Spleen (tissue), 11 donors: ENCODE measurements at regions not wholly inside any gene's neighbourhood (a gene's known extent, or its start where the extent isn't known, plus 50 kb on each side); places are given as distances from the start of the nearest gene placed in this dataset.
A peak's percentile ranks its signal among the peaks of the same experiment; 100 is the strongest.

Source experiments
- DNase-seq: peaks from one replicate; pipeline ENCODE4 v3.0.0-alpha.2; 2020
- H3K27ac ChIP-seq, 8 donors: fragments of 200-600 bp; sonication (generic) in 7 of 8; 1 replicate in 4 of 8; 2 replicates in 4 of 8; pipeline versions ENCODE4 v1.5.0 to v1.8.0; 2016 to 2021; ENCODE audit warnings: inconsistent platforms in 4 of 8, mild to moderate bottlenecking in 4 of 8, moderate library complexity in 1 of 8
- H3K27me3 ChIP-seq, 7 donors: fragments of 200-600 bp; sonication (generic) in 6 of 7; replicated peaks in 1 of 7; 1 replicate in 4 of 7; 2 replicates in 3 of 7; pipeline versions ENCODE4 v1.5.0 to v1.8.0; 2016 to 2021; ENCODE audit warnings: inconsistent platforms in 3 of 7, mild to moderate bottlenecking in 1 of 7
- H3K36me3 ChIP-seq, 6 donors: fragments of 200-600 bp; sonication (generic) in 5 of 6; 1 replicate in 4 of 6; 2 replicates in 2 of 6; pipeline versions ENCODE4 v1.5.0 to v1.8.0; 2016 to 2021; ENCODE audit warnings: inconsistent platforms in 2 of 6
- H3K4me1 ChIP-seq, 6 donors: fragments of 200-600 bp; sonication (generic) in 5 of 6; 1 replicate in 3 of 6; 2 replicates in 3 of 6; pipeline versions ENCODE4 v1.5.0 to v1.8.0; 2016 to 2021; ENCODE audit warnings: inconsistent platforms in 3 of 6
- H3K4me3 ChIP-seq, 8 donors: fragments of 200-600 bp; sonication (generic) in 7 of 8; 1 replicate in 4 of 8; 2 replicates in 4 of 8; pipeline versions ENCODE4 v1.5.0 to v1.8.0; 2016 to 2021; ENCODE audit warnings: inconsistent platforms in 4 of 8, mild to moderate bottlenecking in 4 of 8, moderate library complexity in 2 of 8
- H3K9me3 ChIP-seq, 8 donors: fragments of 200-600 bp; sonication (generic) in 7 of 8; 1 replicate in 4 of 8; 2 replicates in 4 of 8; pipeline versions ENCODE4 v1.5.0 to v1.8.0; 2016 to 2021; ENCODE audit warnings: inconsistent platforms in 4 of 8
- CTCF ChIP-seq, 11 experiments: fragments of 200-600 bp in 7 of 11; fragments of 450-650 bp in 4 of 11; sonication (generic) in 4 of 11; IDR thresholded peaks in 8 of 11; conservative IDR thresholded peaks in 3 of 11; 1 replicate in 7 of 11; 2 replicates in 4 of 11; pipeline versions ENCODE4 v1.4.0 to v1.8.0; 2016 to 2021; ENCODE audit warnings: antibody characterized with exemption in 11 of 11, inconsistent platforms in 4 of 11, mild to moderate bottlenecking in 1 of 11
- POLR2A ChIP-seq, 3 donors: fragments of 450-650 bp; IDR thresholded peaks; one replicate each; pipeline ENCODE4 v1.5.1; 2017; ENCODE audit warnings: antibody characterized with exemption in 3 of 3, mild to moderate bottlenecking in 1 of 3
- POLR2AphosphoS5 ChIP-seq, 3 donors: sonication (generic); formaldehyde crosslinking; IDR thresholded peaks; one replicate each; pipeline ENCODE4 v1.5.1; 2017; ENCODE audit warnings: antibody characterized with exemption in 3 of 3
- WGBS, 5 donors: extraction: QIAGEN DNeasy Blood & Tissue Kit in 3 of 5; methylation state at CpG; one replicate each; pipeline versions ENCODE4 v1.1.5 to v1.1.7; 2013 to 2018; 5-methylcytosine and 5-hydroxymethylcytosine counted together
- intact Hi-C: fragments of 100-400 bp; cut with DNase I; formaldehyde crosslinking; loops from one replicate; pipeline ENCODE4 v1.15.0; 2023; ENCODE audit warnings: low total_unique reads
- donor health status: healthy with polysubstance abuse.
- donor health status: DM: no; HTN: no; CAD: no; lungs with moderate emphysema.
- donor health status: DM: no; HTN: no; CAD: no.
- donor health status: Bipolar disorder and iron deficiency.
- donor health status: healthy.
- donor health status: DM: no; HTN: no; CAD: no.
- donor health status: DM: yes; HTN: yes; CAD: no.

- intact Hi-C loops = no loop called here
- WGBS, 5 donors = 61 to 86% (median 75%) methylated on average over 4 of the region's 4 CpGs
Observed at GRCh38 chr7:69422574-69422985, 175.7 kb upstream of the AUTS2 start.

GRCh38 chr7:69426705-69427104 is 171.6 kb upstream of the AUTS2 start:
- DNase-seq = peak; percentile 25
- whole genome bisulfite sequencing, 5 donors = 80 to 88% (median 84%) methylated on average over 7 of the region's 7 CpGs
- H3K9me3 ChIP-seq = peaks cover 0 to 8% (median 0%) of the 10 kb centered on the region in 8 donors
- no peak overlapping the region for H3K4me3 ChIP-seq
- H3K27ac ChIP-seq = no peak overlapping the region
- H3K4me1 ChIP-seq = peaks cover 0 to 17% (median 12%) of the 10 kb centered on the region in 6 donors
- H3K36me3 ChIP-seq = no peaks in the 10 kb centered on the region
- intact Hi-C loops = no loop called here
- peaks cover 0 to 28% (median 0%) of the 10 kb centered on the region in 7 donors for H3K27me3 ChIP-seq
- TF ChIP-seq POLR2AphosphoS5 (IDR thresholded peaks at IDR 0.05) (no peak), POLR2A (IDR thresholded peaks at IDR 0.05) (no peak), CTCF (IDR thresholded peaks at IDR 0.05 in 8 of 11, conservative IDR thresholded peaks at IDR 0.05 in 3 of 11) (no peak)

More at GRCh38 chr7:69422574-69422985, 175.7 kb upstream of the AUTS2 start:
- H3K9me3 ChIP-seq = peaks cover 0 to 8% (median 0%) of the 10 kb centered on the region in 8 donors
- no peaks in the 10 kb centered on the region for H3K36me3 ChIP-seq
- no peak overlapping the region for H3K4me3 ChIP-seq
- peaks cover 0 to 3% (median 0%) of the 10 kb centered on the region in 6 donors for H3K4me1 ChIP-seq
- no peaks in the 10 kb centered on the region for H3K27me3 ChIP-seq
- H3K27ac ChIP-seq = no peak overlapping the region
- DNase-seq = peak; percentile 10
- TF ChIP-seq POLR2A (IDR thresholded peaks at IDR 0.05) (no peak), POLR2AphosphoS5 (IDR thresholded peaks at IDR 0.05) (no peak), CTCF (IDR thresholded peaks at IDR 0.05 in 8 of 11, conservative IDR thresholded peaks at IDR 0.05 in 3 of 11) (no peak)

GRCh38 chr7:69428089-69428488 is 170.2 kb upstream of the AUTS2 start:
- intact Hi-C loops = no loop called here
- H3K36me3 ChIP-seq = no peaks in the 10 kb centered on the region
- H3K4me3 ChIP-seq = no peak overlapping the region
- peaks cover 0 to 14% (median 12%) of the 10 kb centered on the region in 6 donors for H3K4me1 ChIP-seq
- 61 to 85% (median 80%) methylated on average over 4 of the region's 4 CpGs for WGBS, 5 donors
- no peak overlapping the region for H3K27ac ChIP-seq
- peaks cover 0 to 36% (median 0%) of the 10 kb centered on the region in 7 donors for H3K27me3 ChIP-seq
- H3K9me3 ChIP-seq = peaks cover 0 to 8% (median 0%) of the 10 kb centered on the region in 8 donors
- TF ChIP-seq CTCF (IDR thresholded peaks at IDR 0.05 in 8 of 11, conservative IDR thresholded peaks at IDR 0.05 in 3 of 11) = no peak
- TF ChIP-seq POLR2A (IDR thresholded peaks at IDR 0.05) = no peak
- no peak for TF ChIP-seq POLR2AphosphoS5 (IDR thresholded peaks at IDR 0.05)
- DNase-seq = no peak

GRCh38 chr7:69429911-69430383 is 168.3 kb upstream of the AUTS2 start:
- Histone ChIP-seq H3K27ac (no peak overlapping the region), H3K27me3 (peaks cover 0 to 39% (median 0%) of the 10 kb centered on the region in 7 donors), H3K9me3 (peaks cover 0 to 8% (median 0%) of the 10 kb centered on the region in 8 donors), H3K4me3 (peak overlapping the region in 1 of 8 donors; percentile 13), H3K4me1 (peaks cover 0 to 14% (median 12%) of the 10 kb centered on the region in 6 donors), H3K36me3 (no peaks in the 10 kb centered on the region)
- intact Hi-C loops = no loop called here
- TF ChIP-seq CTCF (IDR thresholded peaks at IDR 0.05 in 8 of 11, conservative IDR thresholded peaks at IDR 0.05 in 3 of 11) (no peak), POLR2A (IDR thresholded peaks at IDR 0.05) (no peak), POLR2AphosphoS5 (IDR thresholded peaks at IDR 0.05) (no peak)
- 6 to 12% (median 10%) methylated on average over 16 of the region's 16 CpGs for WGBS, 5 donors
- DNase-seq = no peak
